H9 (cell line): ENCODE measurements at regions not wholly inside any gene's neighbourhood (a gene's known extent, or its start where the extent isn't known, plus 50 kb on each side); places are given as distances from the start of the nearest gene placed in this dataset.

ENCODE experiments used
- DNase-seq: peaks from one replicate; pipeline ENCODE4 v3.0.0-alpha.2; 2017
- H2AFZ ChIP-seq: one replicate; pipeline ENCODE4 v1.6.1; 2013; ENCODE audit warnings: mild to moderate bottlenecking, low read length, control low read depth, moderate library complexity
- H2AK5ac ChIP-seq: 2 replicates; pipeline ENCODE4 v1.6.1; 2013; ENCODE audit warnings: low read length, control low read depth, mixed read lengths; ENCODE audit not compliant: insufficient read length
- H2BK120ac ChIP-seq: one replicate; pipeline ENCODE4 v1.6.1; 2013; ENCODE audit warnings: low read depth, mild to moderate bottlenecking, low read length, control low read depth, inconsistent platforms; ENCODE audit not compliant: poor library complexity, severe bottlenecking
- H2BK12ac ChIP-seq: 2 replicates; pipeline ENCODE4 v1.6.1; 2013; ENCODE audit warnings: low read length, control low read depth, mixed read lengths, low read depth; ENCODE audit not compliant: insufficient read length
- H2BK15ac ChIP-seq: 2 replicates; pipeline ENCODE4 v1.6.1; 2013; ENCODE audit warnings: low read depth, low read length, control low read depth
- H2BK20ac ChIP-seq: one replicate; pipeline ENCODE4 v1.6.1; 2013; ENCODE audit warnings: low read depth, mild to moderate bottlenecking, low read length, control low read depth, inconsistent platforms; ENCODE audit not compliant: poor library complexity, severe bottlenecking
- H2BK5ac ChIP-seq: 2 replicates; pipeline ENCODE4 v1.6.1; 2013; ENCODE audit warnings: low read length, control low read depth, mixed read lengths; ENCODE audit not compliant: insufficient read length
- H3K14ac ChIP-seq: 2 replicates; pipeline ENCODE4 v1.6.1; 2013; ENCODE audit warnings: low read length, control low read depth; ENCODE audit not compliant: insufficient read depth
- H3K18ac ChIP-seq: 2 replicates; pipeline ENCODE4 v1.6.1; 2013; ENCODE audit warnings: low read depth, mild to moderate bottlenecking, mixed read lengths, low read length, control low read depth; ENCODE audit not compliant: insufficient read length
- H3K23ac ChIP-seq: 2 replicates; pipeline ENCODE4 v1.6.1; 2013; ENCODE audit warnings: low read length, control low read depth, mixed read lengths, low read depth; ENCODE audit not compliant: insufficient read length
- H3K23me2 ChIP-seq: 2 replicates; pipeline ENCODE4 v1.6.1; 2013; ENCODE audit warnings: low read depth, mild to moderate bottlenecking, mixed read lengths, low read length, control low read depth; ENCODE audit not compliant: insufficient read length, poor library complexity, severe bottlenecking
- H3K27ac ChIP-seq: 2 replicates; pipeline ENCODE4 v1.5.1; 2013; ENCODE audit warnings: low read length, control low read depth, mixed read lengths, low read depth; ENCODE audit not compliant: insufficient read length
- H3K27me3 ChIP-seq: 2 replicates; pipeline ENCODE4 v1.6.1; 2013; ENCODE audit warnings: low read length, control low read depth, inconsistent platforms; ENCODE audit not compliant: insufficient read depth
- H3K4ac ChIP-seq: 2 replicates; pipeline ENCODE4 v1.6.1; 2013; ENCODE audit warnings: low read depth, mild to moderate bottlenecking, control low read depth, inconsistent platforms, low read length, moderate library complexity
- H3K4me1 ChIP-seq: 2 replicates; pipeline ENCODE4 v1.6.1; 2013; ENCODE audit warnings: low read length, control low read depth, inconsistent platforms; ENCODE audit not compliant: insufficient read depth
- H3K4me2 ChIP-seq: 2 replicates; pipeline ENCODE4 v1.6.1; 2013; ENCODE audit warnings: low read length, control low read depth, mixed read lengths; ENCODE audit not compliant: insufficient read length, insufficient read depth
- H3K56ac ChIP-seq: 2 replicates; pipeline ENCODE4 v1.6.1; 2013; ENCODE audit warnings: low read depth, mild to moderate bottlenecking, mixed read lengths, low read length, control low read depth; ENCODE audit not compliant: insufficient read length
- H3K79me1 ChIP-seq: 2 replicates; pipeline ENCODE4 v1.6.1; 2013; ENCODE audit warnings: low read depth, mild to moderate bottlenecking, moderate library complexity, low read length, control low read depth, inconsistent platforms; ENCODE audit not compliant: insufficient read depth, poor library complexity, severe bottlenecking
- H3K79me2 ChIP-seq: 2 replicates; pipeline ENCODE4 v1.6.1; 2013; ENCODE audit warnings: low read length, control low read depth, inconsistent platforms; ENCODE audit not compliant: insufficient read depth
- H3K9ac ChIP-seq: 2 replicates; pipeline ENCODE4 v1.6.1; 2013; ENCODE audit warnings: low read length, control low read depth, mixed read lengths; ENCODE audit not compliant: insufficient read length; ENCODE audit errors: extremely low read depth
- H3K9me3 ChIP-seq: one replicate; pipeline ENCODE4 v1.6.1; 2013; ENCODE audit warnings: low read depth, low read length, inconsistent platforms; ENCODE audit not compliant: control insufficient read depth
- H3T11ph ChIP-seq: one replicate; pipeline ENCODE4 v1.6.1; 2013; ENCODE audit warnings: mild to moderate bottlenecking, low read length, control low read depth, inconsistent platforms
- H4K20me1 ChIP-seq: one replicate; pipeline ENCODE4 v1.6.1; 2013; ENCODE audit not compliant: control insufficient read depth, insufficient read length, insufficient read depth
- H4K5ac ChIP-seq: 2 replicates; pipeline ENCODE4 v1.6.1; 2013; ENCODE audit warnings: low read depth, mild to moderate bottlenecking, mixed read lengths, low read length, control low read depth; ENCODE audit not compliant: insufficient read length
- H4K8ac ChIP-seq: replicated peaks from 2 replicates; pipeline ENCODE4 v1.6.1; 2013; ENCODE audit warnings: low read length, control low read depth, mixed read lengths, low read depth; ENCODE audit not compliant: insufficient read length
- H4K91ac ChIP-seq: 2 replicates; pipeline ENCODE4 v1.6.1; 2013; ENCODE audit warnings: low read depth, mild to moderate bottlenecking, moderate library complexity, mixed read lengths, low read length, control low read depth; ENCODE audit not compliant: insufficient read length
- H3K27ac Mint-ChIP-seq, 3 experiments: 2 replicates in 2 of 3; 3 replicates in 1 of 3; pipeline ENCODE4 v1.8.0; 2020 to 2021; ENCODE audit warnings: mixed read lengths in 3 of 3, mild to moderate bottlenecking in 1 of 3, moderate library complexity in 1 of 3
- H3K27me3 Mint-ChIP-seq: 2 replicates; pipeline ENCODE4 v1.8.0; 2021; ENCODE audit warnings: low read depth, mild to moderate bottlenecking, moderate library complexity, mixed read lengths
- H3K36me3 Mint-ChIP-seq, 3 experiments: 2 replicates in 2 of 3; 3 replicates in 1 of 3; pipeline ENCODE4 v1.8.0; 2020 to 2021; ENCODE audit warnings: low read depth in 3 of 3, mixed read lengths in 3 of 3; ENCODE audit not compliant: insufficient read depth in 1 of 3
- H3K4me1 Mint-ChIP-seq, 2 experiments: 2 replicates each; pipeline ENCODE4 v1.8.0; 2020; ENCODE audit warnings: mixed read lengths in 2 of 2
- H3K4me3 Mint-ChIP-seq, 2 experiments: 2 replicates in 1 of 2; 3 replicates in 1 of 2; pipeline ENCODE4 v1.8.0; 2020 to 2021; ENCODE audit warnings: mild to moderate bottlenecking in 2 of 2, mixed read lengths in 2 of 2, moderate library complexity in 1 of 2
- H3K9me3 Mint-ChIP-seq, 2 experiments: 2 replicates in 1 of 2; 3 replicates in 1 of 2; pipeline ENCODE4 v1.8.0; 2020; ENCODE audit warnings: mild to moderate bottlenecking in 2 of 2, mixed read lengths in 2 of 2, moderate library complexity in 1 of 2
- CTCF ChIP-seq: fragments of 200-600 bp; sonication (generic); conservative IDR thresholded peaks from 3 replicates; pipeline ENCODE4 v1.8.0; 2021; ENCODE audit warnings: antibody characterized with exemption, mild to moderate bottlenecking

DNA sequence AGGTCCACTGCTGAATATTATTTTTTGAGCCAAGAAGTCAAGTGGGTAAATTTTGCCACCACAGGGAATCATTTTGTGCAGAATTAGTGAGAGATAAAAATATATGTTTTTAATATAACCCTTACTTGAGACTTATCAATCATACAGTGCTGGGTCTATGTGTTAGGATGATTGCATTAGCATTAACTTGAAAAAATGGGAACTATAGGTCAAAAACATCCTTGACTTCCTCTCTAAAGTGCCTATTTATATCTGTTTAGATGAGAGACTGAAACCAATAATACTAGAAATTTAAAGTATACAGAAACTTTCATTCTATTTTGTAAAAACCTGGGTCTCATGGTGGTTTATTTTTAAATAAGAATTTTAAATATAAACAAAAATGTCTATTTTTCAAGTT, 65.1 kb upstream of the CARD18 start:
- Histone ChIP-seq H3K4me2 (no peak overlapping the region), H4K20me1 (no peaks in the 10 kb centered on the region), H3K27me3 (no peaks in the 10 kb centered on the region), H3K79me2 (no peaks in the 10 kb centered on the region), H3K56ac (no peak overlapping the region), H2AK5ac (no peak overlapping the region), H4K5ac (no peak overlapping the region), H3K79me1 (no peaks in the 10 kb centered on the region), H3K4ac (no peak overlapping the region), H3K14ac (no peak overlapping the region), H2BK15ac (no peak overlapping the region), H3K9me3 (no peaks in the 10 kb centered on the region), H3K18ac (no peak overlapping the region), H4K8ac (no peak overlapping the region), H2BK12ac (no peak overlapping the region), H2BK120ac (no peak overlapping the region), H2BK20ac (no peak overlapping the region), H3K9ac (no peak overlapping the region), H3K27ac (no peak overlapping the region), H3K23ac (no peak overlapping the region), H4K91ac (no peak overlapping the region), H2BK5ac (no peak overlapping the region), H2AFZ (no peak overlapping the region), H3K4me1 (no peaks in the 10 kb centered on the region), H3T11ph (no peak overlapping the region), H3K23me2 (no peaks in the 10 kb centered on the region)
- H3K27me3 Mint-ChIP-seq = no peaks in the 10 kb centered on the region
- DNase-seq = no peak
- H3K9me3 Mint-ChIP-seq = no peaks in the 10 kb centered on the region
- TF ChIP-seq CTCF = no peak
- H3K4me3 Mint-ChIP-seq = no peak overlapping the region
- H3K36me3 Mint-ChIP-seq = no peaks in the 10 kb centered on the region
- H3K4me1 Mint-ChIP-seq = no peaks in the 10 kb centered on the region
- H3K27ac Mint-ChIP-seq = no peak overlapping the region
